ENCODE measurements at regions not wholly inside any gene's neighbourhood (a gene's known extent, or its start where the extent isn't known, plus 50 kb on each side); places are given as distances from the start of the nearest gene placed in this dataset.
"Not testable (repeated sequence)": the region's sequence is repeated elsewhere in the genome, so short reads cannot be mapped to it uniquely, and the experiment has no call there.

GRCh38 chr11:24246715-24247114 lies 250.1 kb upstream of the LUZP2 start:
- H3K4me3 Mint-ChIP-seq = no peak overlapping the region
- ChIA-PET CTCF (no interaction called here), POLR2A (no interaction called here)
- H3K4me1 Mint-ChIP-seq = no peaks in the 10 kb centered on the region
- H3K27me3 Mint-ChIP-seq = no peaks in the 10 kb centered on the region
- H3K9me3 Mint-ChIP-seq = peaks cover 3% of the 10 kb centered on the region
- DNase-seq = no peak
- no peak overlapping the region for H3K27ac Mint-ChIP-seq
- no peaks in the 10 kb centered on the region for H3K36me3 Mint-ChIP-seq (ENCODE audit: low read depth)

- Mint-ChIP-seq H3K9me3 (peaks cover 3% of the 10 kb centered on the region), H3K4me3 (no peak overlapping the region), H3K36me3 (ENCODE audit: low read depth) (no peaks in the 10 kb centered on the region), H3K27me3 (no peaks in the 10 kb centered on the region), H3K4me1 (no peaks in the 10 kb centered on the region), H3K27ac (no peak overlapping the region)
- DNase-seq = no peak
- CTCF ChIA-PET = no interaction called here
- POLR2A ChIA-PET = no interaction called here
These were observed 249.0 kb upstream of the LUZP2 start for GRCh38 chr11:24247846-24248245.

- Mint-ChIP-seq H3K9me3 (no peaks in the 10 kb centered on the region), H3K27ac (no peak overlapping the region), H3K27me3 (no peaks in the 10 kb centered on the region), H3K36me3 (ENCODE audit: low read depth) (no peaks in the 10 kb centered on the region), H3K4me1 (no peaks in the 10 kb centered on the region), H3K4me3 (no peak overlapping the region)
- no peak for DNase-seq
- ChIA-PET POLR2A (no interaction called here), CTCF (no interaction called here)
These were observed 246.9 kb upstream of the LUZP2 start for GRCh38 chr11:24249921-24250320.

- H3K36me3 Mint-ChIP-seq (ENCODE audit: low read depth) = no peaks in the 10 kb centered on the region
- no peaks in the 10 kb centered on the region for H3K9me3 Mint-ChIP-seq
- ChIA-PET CTCF (no interaction called here), POLR2A (no interaction called here)
- H3K4me1 Mint-ChIP-seq = no peaks in the 10 kb centered on the region
- DNase-seq = no peak
- no peak overlapping the region for H3K27ac Mint-ChIP-seq
- no peak overlapping the region for H3K4me3 Mint-ChIP-seq
- no peaks in the 10 kb centered on the region for H3K27me3 Mint-ChIP-seq
These were observed 243.6 kb upstream of the LUZP2 start for GRCh38 chr11:24253237-24253760.

- CTCF ChIA-PET = no interaction called here
These were observed 232.0 kb upstream of the LUZP2 start for GRCh38 chr11:24264868-24265267.

GRCh38 chr11:24267014-24267413 lies 229.8 kb upstream of the LUZP2 start:
- Mint-ChIP-seq H3K9me3 (peaks cover 10% of the 10 kb centered on the region), H3K36me3 (ENCODE audit: low read depth) (no peaks in the 10 kb centered on the region), H3K4me3 (no peak overlapping the region), H3K4me1 (no peaks in the 10 kb centered on the region), H3K27ac (no peak overlapping the region), H3K27me3 (no peaks in the 10 kb centered on the region)
- POLR2A ChIA-PET = no interaction called here
- DNase-seq = no peak
- CTCF ChIA-PET = no interaction called here

More at GRCh38 chr11:24264868-24265267, 232.0 kb upstream of the LUZP2 start:
- H3K4me3 Mint-ChIP-seq = no peak overlapping the region
- DNase-seq = no peak
- no peaks in the 10 kb centered on the region for H3K36me3 Mint-ChIP-seq (ENCODE audit: low read depth)
- H3K27me3 Mint-ChIP-seq = no peaks in the 10 kb centered on the region
- H3K27ac Mint-ChIP-seq = no peak overlapping the region
- H3K9me3 Mint-ChIP-seq = no peaks in the 10 kb centered on the region
- H3K4me1 Mint-ChIP-seq = no peaks in the 10 kb centered on the region
- POLR2A ChIA-PET = no interaction called here

GRCh38 chr11:24271798-24272197 lies 225.1 kb upstream of the LUZP2 start:
- Mint-ChIP-seq H3K27ac (no peak overlapping the region), H3K36me3 (ENCODE audit: low read depth) (no peaks in the 10 kb centered on the region), H3K27me3 (no peaks in the 10 kb centered on the region), H3K9me3 (peaks cover 21% of the 10 kb centered on the region), H3K4me3 (no peak overlapping the region), H3K4me1 (no peaks in the 10 kb centered on the region)
- CTCF ChIA-PET = no interaction called here
- POLR2A ChIA-PET = no interaction called here
- no peak for DNase-seq

- CTCF ChIA-PET; DNase-seq; H3K4me3 Mint-ChIP-seq; H3K27ac Mint-ChIP-seq; H3K27me3 Mint-ChIP-seq; H3K4me1 Mint-ChIP-seq; POLR2A ChIA-PET; H3K36me3 Mint-ChIP-seq (ENCODE audit: low read depth): not testable (repeated sequence)
- peaks cover 24% of the 10 kb centered on the region for H3K9me3 Mint-ChIP-seq
These were observed 222.6 kb upstream of the LUZP2 start for GRCh38 chr11:24274214-24274781.

- Mint-ChIP-seq H3K4me1 (no peaks in the 10 kb centered on the region), H3K27me3 (no peaks in the 10 kb centered on the region), H3K4me3 (no peak overlapping the region), H3K27ac (no peak overlapping the region), H3K36me3 (ENCODE audit: low read depth) (no peaks in the 10 kb centered on the region), H3K9me3 (peaks cover 7% of the 10 kb centered on the region)
- no peak for DNase-seq
- CTCF ChIA-PET = no interaction called here
- POLR2A ChIA-PET = no interaction called here
These were observed 210.6 kb upstream of the LUZP2 start for GRCh38 chr11:24286238-24286637.

- H3K4me3 Mint-ChIP-seq = no peak overlapping the region
- H3K27me3 Mint-ChIP-seq = no peaks in the 10 kb centered on the region
- H3K4me1 Mint-ChIP-seq = no peaks in the 10 kb centered on the region
- no peak for DNase-seq
- no peaks in the 10 kb centered on the region for H3K36me3 Mint-ChIP-seq (ENCODE audit: low read depth)
- CTCF ChIA-PET = no interaction called here
- POLR2A ChIA-PET = no interaction called here
- H3K9me3 Mint-ChIP-seq = peaks cover 9% of the 10 kb centered on the region
- H3K27ac Mint-ChIP-seq = no peak overlapping the region
These were observed 207.6 kb upstream of the LUZP2 start for GRCh38 chr11:24289301-24289700.

- Mint-ChIP-seq H3K4me3 (no peak overlapping the region), H3K36me3 (ENCODE audit: low read depth) (no peaks in the 10 kb centered on the region), H3K27ac (no peak overlapping the region), H3K9me3 (peaks cover 5% of the 10 kb centered on the region), H3K4me1 (no peaks in the 10 kb centered on the region), H3K27me3 (no peaks in the 10 kb centered on the region)
- CTCF ChIA-PET = no interaction called here
- POLR2A ChIA-PET = no interaction called here
- no peak for DNase-seq
These were observed 202.9 kb upstream of the LUZP2 start for GRCh38 chr11:24293964-24294363.

- H3K27ac Mint-ChIP-seq = no peak overlapping the region
- POLR2A ChIA-PET = no interaction called here
- no peaks in the 10 kb centered on the region for H3K4me1 Mint-ChIP-seq
- no peaks in the 10 kb centered on the region for H3K36me3 Mint-ChIP-seq (ENCODE audit: low read depth)
- peaks cover 5% of the 10 kb centered on the region for H3K9me3 Mint-ChIP-seq
- CTCF ChIA-PET = no interaction called here
- no peaks in the 10 kb centered on the region for H3K27me3 Mint-ChIP-seq
- no peak overlapping the region for H3K4me3 Mint-ChIP-seq
- DNase-seq = no peak
These were observed 201.5 kb upstream of the LUZP2 start for GRCh38 chr11:24295360-24295759.

- Mint-ChIP-seq H3K27me3 (no peaks in the 10 kb centered on the region), H3K4me1 (no peaks in the 10 kb centered on the region), H3K9me3 (peaks cover 5% of the 10 kb centered on the region), H3K4me3 (no peak overlapping the region), H3K36me3 (ENCODE audit: low read depth) (no peaks in the 10 kb centered on the region), H3K27ac (no peak overlapping the region)
- CTCF ChIA-PET = no interaction called here
- POLR2A ChIA-PET = no interaction called here
- no peak for DNase-seq
These were observed 199.4 kb upstream of the LUZP2 start for GRCh38 chr11:24297461-24297860.

GRCh38 chr11:24298146-24298545 lies 198.7 kb upstream of the LUZP2 start:
- Mint-ChIP-seq H3K4me1 (no peaks in the 10 kb centered on the region), H3K27ac (no peak overlapping the region), H3K36me3 (ENCODE audit: low read depth) (no peaks in the 10 kb centered on the region), H3K9me3 (peaks cover 5% of the 10 kb centered on the region), H3K4me3 (no peak overlapping the region), H3K27me3 (no peaks in the 10 kb centered on the region)
- DNase-seq = no peak
- ChIA-PET POLR2A (no interaction called here), CTCF (no interaction called here)
